22Rv1 (cell line): ENCODE measurements at regions not wholly inside any gene's neighbourhood (a gene's known extent, or its start where the extent isn't known, plus 50 kb on each side); places are given as distances from the start of the nearest gene placed in this dataset.

Source experiments
- CTCF ChIP-seq: fragments of 450-650 bp; IDR thresholded peaks from 2 replicates; pipeline ENCODE4 v1.5.1; 2017; ENCODE audit warnings: mild to moderate bottlenecking
- ZFX ChIP-seq: fragments of 450-650 bp; IDR thresholded peaks from 2 replicates; pipeline ENCODE4 v1.6.1; 2017; ENCODE audit warnings: antibody characterized with exemption, borderline replicate concordance

- TF ChIP-seq CTCF (no peak), ZFX (no peak)
Observed at GRCh38 chr14:25630447-25630846, 580.5 kb upstream of the STXBP6 start.
